GM23338 (cell line): ENCODE measurements at regions not wholly inside any gene's neighbourhood (a gene's known extent, or its start where the extent isn't known, plus 50 kb on each side); places are given as distances from the start of the nearest gene placed in this dataset.

Source experiments
- ATAC-seq: fragments of 200-7000 bp; cut with Tn5 transposase; 3 replicates; pipeline ENCODE4 v1.9.1; 2020
- DNase-seq: peaks from one replicate; pipeline ENCODE4 v3.0.0-alpha.2; 2015; ENCODE audit warnings: low spot score
- H2AFZ ChIP-seq: fragments of 200-600 bp; sonication (generic); 2 replicates; pipeline ENCODE4 v1.8.0; 2016; ENCODE audit warnings: antibody characterized with exemption, mild to moderate bottlenecking, moderate library complexity
- H3F3A ChIP-seq: fragments of 200-600 bp; sonication (generic); replicated peaks from 2 replicates; pipeline ENCODE4 v1.8.0; 2017; ENCODE audit warnings: antibody characterized with exemption, mixed run types, low read depth
- H3K27ac ChIP-seq: fragments of 200-600 bp; sonication (generic); 2 replicates; pipeline ENCODE4 v1.6.1; 2016; ENCODE audit warnings: low read depth
- H3K27me3 ChIP-seq: fragments of 200-600 bp; sonication (generic); 2 replicates; pipeline ENCODE4 v1.8.0; 2016; ENCODE audit warnings: mild to moderate bottlenecking, mixed run types, moderate library complexity; ENCODE audit not compliant: insufficient read depth
- H3K36me3 ChIP-seq: fragments of 200-600 bp; sonication (generic); 2 replicates; pipeline ENCODE4 v1.8.0; 2016; ENCODE audit warnings: mild to moderate bottlenecking; ENCODE audit not compliant: insufficient read depth
- H3K4me1 ChIP-seq: fragments of 200-600 bp; sonication (generic); 2 replicates; pipeline ENCODE4 v1.8.0; 2016; ENCODE audit warnings: mild to moderate bottlenecking, moderate library complexity; ENCODE audit not compliant: insufficient read depth
- H3K4me2 ChIP-seq: fragments of 200-600 bp; sonication (generic); 2 replicates; pipeline ENCODE4 v1.7.1; 2017; ENCODE audit warnings: mixed run types
- H3K4me3 ChIP-seq: fragments of 200-600 bp; sonication (generic); 2 replicates; pipeline ENCODE4 v1.6.1; 2016; ENCODE audit warnings: mixed run types
- H3K79me2 ChIP-seq: fragments of 200-600 bp; sonication (generic); replicated peaks from 2 replicates; pipeline ENCODE4 v1.8.0; 2017; ENCODE audit warnings: mild to moderate bottlenecking; ENCODE audit not compliant: insufficient read depth
- H3K9me2 ChIP-seq: fragments of 200-600 bp; sonication (generic); 2 replicates; pipeline ENCODE4 v1.8.0; 2017; ENCODE audit not compliant: insufficient read depth
- H4K20me1 ChIP-seq: fragments of 200-600 bp; sonication (generic); replicated peaks from 2 replicates; pipeline ENCODE4 v1.8.0; 2017; ENCODE audit warnings: mild to moderate bottlenecking; ENCODE audit not compliant: insufficient read depth
- H3K27ac Mint-ChIP-seq: 2 replicates; pipeline ENCODE4 v1.8.0; 2020; ENCODE audit warnings: inconsistent platforms, mild to moderate bottlenecking, moderate library complexity, mixed read lengths
- H3K27me3 Mint-ChIP-seq: 3 replicates; pipeline ENCODE4 v1.8.0; 2022; ENCODE audit warnings: low read depth, mild to moderate bottlenecking, moderate library complexity, mixed read lengths, inconsistent platforms; ENCODE audit not compliant: insufficient read depth, poor library complexity
- H3K36me3 Mint-ChIP-seq: 3 replicates; pipeline ENCODE4 v1.8.0; 2021; ENCODE audit warnings: low read depth, mild to moderate bottlenecking, inconsistent platforms, moderate library complexity, mixed read lengths
- H3K4me1 Mint-ChIP-seq: 3 replicates; pipeline ENCODE4 v1.8.0; 2020; ENCODE audit warnings: mild to moderate bottlenecking, inconsistent platforms, mixed read lengths
- H3K4me3 Mint-ChIP-seq: 3 replicates; pipeline ENCODE4 v1.8.0; 2021; ENCODE audit warnings: moderate library complexity, mild to moderate bottlenecking, inconsistent platforms, mixed read lengths
- H3K9me3 Mint-ChIP-seq: 3 replicates; pipeline ENCODE4 v1.8.0; 2020; ENCODE audit warnings: moderate library complexity, mild to moderate bottlenecking, inconsistent platforms, mixed read lengths
- CREB1 ChIP-seq: fragments of 250-450 bp; sonication (Bioruptor Pico); IDR thresholded peaks from 2 replicates; pipeline ENCODE4 v1.5.0; 2020; ENCODE audit warnings: low read depth, mild to moderate bottlenecking, moderate library complexity
- EZH2 ChIP-seq: fragments of 200-600 bp; sonication (generic); IDR thresholded peaks from one replicate; pipeline ENCODE4 v1.8.0; 2017; ENCODE audit warnings: antibody characterized with exemption, mild to moderate bottlenecking, low read depth; ENCODE audit not compliant: unreplicated experiment
- EZH2phosphoT487 ChIP-seq: fragments of 200-600 bp; sonication (generic); IDR thresholded peaks from one replicate; pipeline ENCODE4 v1.8.1; 2018; ENCODE audit warnings: antibody characterized with exemption; ENCODE audit not compliant: unreplicated experiment
- JUNB ChIP-seq: IDR thresholded peaks from one replicate; pipeline ENCODE4 v1.6.1; 2016; ENCODE audit warnings: antibody characterized with exemption; ENCODE audit not compliant: unreplicated experiment
- NANOG ChIP-seq: IDR thresholded peaks from 2 replicates; pipeline ENCODE4 v1.6.1; 2016; ENCODE audit warnings: antibody characterized with exemption, borderline replicate concordance
- POLR2AphosphoS5 ChIP-seq: IDR thresholded peaks from 2 replicates; pipeline ENCODE4 v1.6.1; 2016; ENCODE audit warnings: antibody characterized with exemption, low read depth
- STAT1 ChIP-seq: IDR thresholded peaks from one replicate; pipeline ENCODE4 v1.6.1; 2016; ENCODE audit warnings: antibody characterized with exemption; ENCODE audit not compliant: unreplicated experiment
- ZNF114 ChIP-seq: fragments of 250-450 bp; sonication (Bioruptor Pico); IDR thresholded peaks from 2 replicates; pipeline ENCODE4 v1.5.0; 2020; ENCODE audit warnings: mild to moderate bottlenecking, moderate library complexity
- ZNF331 ChIP-seq: fragments of 250-450 bp; sonication (Bioruptor Pico); IDR thresholded peaks from 2 replicates; pipeline ENCODE4 v1.5.0; 2020; ENCODE audit warnings: low read depth, mild to moderate bottlenecking, moderate library complexity
- TF ChIP-seq, protein P1 (sequence below): fragments of 250-450 bp; sonication (Bioruptor Pico); IDR thresholded peaks from 2 replicates; pipeline ENCODE4 v1.5.0; 2020; ENCODE audit warnings: mild to moderate bottlenecking, moderate library complexity
- TF ChIP-seq, protein P2 (sequence below): IDR thresholded peaks from one replicate; pipeline ENCODE4 v1.6.1; 2018; ENCODE audit warnings: antibody characterized with exemption; ENCODE audit not compliant: unreplicated experiment
- TF ChIP-seq, protein P3 (sequence below), 2 experiments: fragments of 200-600 bp in 1 of 2; sonication (generic) in 1 of 2; conservative IDR thresholded peaks; 2 replicates each; pipeline versions ENCODE4 v1.5.1 to v1.6.1; 2016 to 2017; ENCODE audit warnings: antibody characterized with exemption in 2 of 2, low read depth in 2 of 2, mild to moderate bottlenecking in 2 of 2, moderate library complexity in 1 of 2

DNA sequence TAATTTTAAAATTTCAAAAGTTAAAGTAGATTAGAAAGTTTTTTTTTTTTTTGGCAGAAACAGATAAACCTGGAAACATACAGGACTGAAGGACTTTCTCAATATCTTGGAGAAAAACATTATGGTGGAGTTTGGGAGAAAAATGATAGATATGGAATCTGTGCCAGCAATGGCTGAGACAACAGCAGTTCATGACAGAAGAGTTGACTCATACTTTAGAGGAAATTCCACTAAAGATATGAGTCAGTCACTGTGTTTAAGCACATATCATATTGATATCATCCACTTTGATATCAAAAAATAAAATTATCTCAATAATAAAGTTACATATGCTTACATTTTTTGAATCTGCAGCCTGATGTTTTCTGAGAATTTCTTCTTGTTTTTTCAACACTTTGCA lies 193.9 kb upstream of the OR4E1 start:
- ATAC-seq: no peak

DNA sequence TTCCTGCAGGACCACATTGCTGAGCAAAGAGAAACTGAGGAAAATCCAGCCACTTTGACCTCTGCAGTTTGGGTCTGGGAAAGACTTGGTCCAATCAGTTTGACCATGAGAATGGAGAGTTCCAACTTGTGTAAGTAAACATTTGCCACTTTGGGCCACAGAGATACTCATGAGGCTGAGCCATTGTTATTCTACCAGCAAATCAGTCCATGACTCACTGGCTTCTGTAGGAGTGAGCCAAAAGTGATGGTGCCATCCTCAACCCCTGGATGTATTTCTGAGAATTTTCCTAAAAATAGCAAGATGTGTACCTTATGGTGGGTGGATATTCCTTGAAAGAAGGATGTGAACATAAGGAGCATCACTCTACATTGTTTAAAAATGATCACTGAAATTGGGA lies 192.9 kb upstream of the OR4E1 start:
- H3F3A ChIP-seq: no peaks in the 10 kb centered on the region
- ATAC-seq (no peak), DNase-seq (no peak)
- H3K36me3 ChIP-seq: no peaks in the 10 kb centered on the region
- H3K27ac ChIP-seq: no peak overlapping the region
- Mint-ChIP-seq H3K4me3 (no peak overlapping the region), H3K27ac (no peak overlapping the region), H3K4me1 (no peaks in the 10 kb centered on the region), H3K36me3 (no peaks in the 10 kb centered on the region), H3K27me3 (peaks cover 4% of the 10 kb centered on the region), H3K9me3 (no peaks in the 10 kb centered on the region; the same call in 2 of the 3 replicates)
- no peaks in the 10 kb centered on the region for H3K79me2 ChIP-seq
- no peak overlapping the region for H3K4me3 ChIP-seq
- H3K4me1 ChIP-seq: no peaks in the 10 kb centered on the region
- H4K20me1 ChIP-seq: no peaks in the 10 kb centered on the region
- H3K4me2 ChIP-seq: no peak overlapping the region
- H3K9me2 ChIP-seq: no peaks in the 10 kb centered on the region
- no peaks in the 10 kb centered on the region for H3K27me3 ChIP-seq
- no peak overlapping the region for H2AFZ ChIP-seq
- TF ChIP-seq, protein P1, sequence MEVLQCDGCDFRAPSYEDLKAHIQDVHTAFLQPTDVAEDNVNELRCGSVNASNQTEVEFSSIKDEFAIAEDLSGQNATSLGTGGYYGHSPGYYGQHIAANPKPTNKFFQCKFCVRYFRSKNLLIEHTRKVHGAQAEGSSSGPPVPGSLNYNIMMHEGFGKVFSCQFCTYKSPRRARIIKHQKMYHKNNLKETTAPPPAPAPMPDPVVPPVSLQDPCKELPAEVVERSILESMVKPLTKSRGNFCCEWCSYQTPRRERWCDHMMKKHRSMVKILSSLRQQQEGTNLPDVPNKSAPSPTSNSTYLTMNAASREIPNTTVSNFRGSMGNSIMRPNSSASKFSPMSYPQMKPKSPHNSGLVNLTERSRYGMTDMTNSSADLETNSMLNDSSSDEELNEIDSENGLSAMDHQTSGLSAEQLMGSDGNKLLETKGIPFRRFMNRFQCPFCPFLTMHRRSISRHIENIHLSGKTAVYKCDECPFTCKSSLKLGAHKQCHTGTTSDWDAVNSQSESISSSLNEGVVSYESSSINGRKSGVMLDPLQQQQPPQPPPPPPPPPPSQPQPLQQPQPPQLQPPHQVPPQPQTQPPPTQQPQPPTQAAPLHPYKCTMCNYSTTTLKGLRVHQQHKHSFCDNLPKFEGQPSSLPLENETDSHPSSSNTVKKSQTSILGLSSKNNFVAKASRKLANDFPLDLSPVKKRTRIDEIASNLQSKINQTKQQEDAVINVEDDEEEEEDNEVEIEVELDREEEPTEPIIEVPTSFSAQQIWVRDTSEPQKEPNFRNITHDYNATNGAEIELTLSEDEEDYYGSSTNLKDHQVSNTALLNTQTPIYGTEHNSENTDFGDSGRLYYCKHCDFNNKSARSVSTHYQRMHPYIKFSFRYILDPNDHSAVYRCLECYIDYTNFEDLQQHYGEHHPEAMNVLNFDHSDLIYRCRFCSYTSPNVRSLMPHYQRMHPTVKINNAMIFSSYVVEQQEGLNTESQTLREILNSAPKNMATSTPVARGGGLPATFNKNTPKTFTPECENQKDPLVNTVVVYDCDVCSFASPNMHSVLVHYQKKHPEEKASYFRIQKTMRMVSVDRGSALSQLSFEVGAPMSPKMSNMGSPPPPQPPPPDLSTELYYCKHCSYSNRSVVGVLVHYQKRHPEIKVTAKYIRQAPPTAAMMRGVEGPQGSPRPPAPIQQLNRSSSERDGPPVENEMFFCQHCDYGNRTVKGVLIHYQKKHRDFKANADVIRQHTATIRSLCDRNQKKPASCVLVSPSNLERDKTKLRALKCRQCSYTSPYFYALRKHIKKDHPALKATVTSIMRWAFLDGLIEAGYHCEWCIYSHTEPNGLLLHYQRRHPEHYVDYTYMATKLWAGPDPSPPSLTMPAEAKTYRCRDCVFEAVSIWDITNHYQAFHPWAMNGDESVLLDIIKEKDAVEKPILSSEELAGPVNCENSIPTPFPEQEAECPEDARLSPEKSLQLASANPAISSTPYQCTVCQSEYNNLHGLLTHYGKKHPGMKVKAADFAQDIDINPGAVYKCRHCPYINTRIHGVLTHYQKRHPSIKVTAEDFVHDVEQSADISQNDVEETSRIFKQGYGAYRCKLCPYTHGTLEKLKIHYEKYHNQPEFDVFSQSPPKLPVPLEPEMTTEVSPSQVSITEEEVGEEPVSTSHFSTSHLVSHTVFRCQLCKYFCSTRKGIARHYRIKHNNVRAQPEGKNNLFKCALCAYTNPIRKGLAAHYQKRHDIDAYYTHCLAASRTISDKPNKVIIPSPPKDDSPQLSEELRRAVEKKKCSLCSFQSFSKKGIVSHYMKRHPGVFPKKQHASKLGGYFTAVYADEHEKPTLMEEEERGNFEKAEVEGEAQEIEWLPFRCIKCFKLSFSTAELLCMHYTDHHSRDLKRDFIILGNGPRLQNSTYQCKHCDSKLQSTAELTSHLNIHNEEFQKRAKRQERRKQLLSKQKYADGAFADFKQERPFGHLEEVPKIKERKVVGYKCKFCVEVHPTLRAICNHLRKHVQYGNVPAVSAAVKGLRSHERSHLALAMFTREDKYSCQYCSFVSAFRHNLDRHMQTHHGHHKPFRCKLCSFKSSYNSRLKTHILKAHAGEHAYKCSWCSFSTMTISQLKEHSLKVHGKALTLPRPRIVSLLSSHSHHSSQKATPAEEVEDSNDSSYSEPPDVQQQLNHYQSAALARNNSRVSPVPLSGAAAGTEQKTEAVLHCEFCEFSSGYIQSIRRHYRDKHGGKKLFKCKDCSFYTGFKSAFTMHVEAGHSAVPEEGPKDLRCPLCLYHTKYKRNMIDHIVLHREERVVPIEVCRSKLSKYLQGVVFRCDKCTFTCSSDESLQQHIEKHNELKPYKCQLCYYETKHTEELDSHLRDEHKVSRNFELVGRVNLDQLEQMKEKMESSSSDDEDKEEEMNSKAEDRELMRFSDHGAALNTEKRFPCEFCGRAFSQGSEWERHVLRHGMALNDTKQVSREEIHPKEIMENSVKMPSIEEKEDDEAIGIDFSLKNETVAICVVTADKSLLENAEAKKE (CRISPR knock-in tag): no peak
- TF ChIP-seq JUNB (no peak), EZH2 (no peak)

More for the DNA sequence above, 193.9 kb upstream of the OR4E1 start:
- no peak for TF ChIP-seq STAT1
- no peak for TF ChIP-seq ZNF331 (CRISPR knock-in tag)
- no peak for TF ChIP-seq CREB1 (CRISPR knock-in tag)
- TF ChIP-seq, protein P2, sequence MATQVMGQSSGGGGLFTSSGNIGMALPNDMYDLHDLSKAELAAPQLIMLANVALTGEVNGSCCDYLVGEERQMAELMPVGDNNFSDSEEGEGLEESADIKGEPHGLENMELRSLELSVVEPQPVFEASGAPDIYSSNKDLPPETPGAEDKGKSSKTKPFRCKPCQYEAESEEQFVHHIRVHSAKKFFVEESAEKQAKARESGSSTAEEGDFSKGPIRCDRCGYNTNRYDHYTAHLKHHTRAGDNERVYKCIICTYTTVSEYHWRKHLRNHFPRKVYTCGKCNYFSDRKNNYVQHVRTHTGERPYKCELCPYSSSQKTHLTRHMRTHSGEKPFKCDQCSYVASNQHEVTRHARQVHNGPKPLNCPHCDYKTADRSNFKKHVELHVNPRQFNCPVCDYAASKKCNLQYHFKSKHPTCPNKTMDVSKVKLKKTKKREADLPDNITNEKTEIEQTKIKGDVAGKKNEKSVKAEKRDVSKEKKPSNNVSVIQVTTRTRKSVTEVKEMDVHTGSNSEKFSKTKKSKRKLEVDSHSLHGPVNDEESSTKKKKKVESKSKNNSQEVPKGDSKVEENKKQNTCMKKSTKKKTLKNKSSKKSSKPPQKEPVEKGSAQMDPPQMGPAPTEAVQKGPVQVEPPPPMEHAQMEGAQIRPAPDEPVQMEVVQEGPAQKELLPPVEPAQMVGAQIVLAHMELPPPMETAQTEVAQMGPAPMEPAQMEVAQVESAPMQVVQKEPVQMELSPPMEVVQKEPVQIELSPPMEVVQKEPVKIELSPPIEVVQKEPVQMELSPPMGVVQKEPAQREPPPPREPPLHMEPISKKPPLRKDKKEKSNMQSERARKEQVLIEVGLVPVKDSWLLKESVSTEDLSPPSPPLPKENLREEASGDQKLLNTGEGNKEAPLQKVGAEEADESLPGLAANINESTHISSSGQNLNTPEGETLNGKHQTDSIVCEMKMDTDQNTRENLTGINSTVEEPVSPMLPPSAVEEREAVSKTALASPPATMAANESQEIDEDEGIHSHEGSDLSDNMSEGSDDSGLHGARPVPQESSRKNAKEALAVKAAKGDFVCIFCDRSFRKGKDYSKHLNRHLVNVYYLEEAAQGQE: no peak
- TF ChIP-seq, protein P3, sequence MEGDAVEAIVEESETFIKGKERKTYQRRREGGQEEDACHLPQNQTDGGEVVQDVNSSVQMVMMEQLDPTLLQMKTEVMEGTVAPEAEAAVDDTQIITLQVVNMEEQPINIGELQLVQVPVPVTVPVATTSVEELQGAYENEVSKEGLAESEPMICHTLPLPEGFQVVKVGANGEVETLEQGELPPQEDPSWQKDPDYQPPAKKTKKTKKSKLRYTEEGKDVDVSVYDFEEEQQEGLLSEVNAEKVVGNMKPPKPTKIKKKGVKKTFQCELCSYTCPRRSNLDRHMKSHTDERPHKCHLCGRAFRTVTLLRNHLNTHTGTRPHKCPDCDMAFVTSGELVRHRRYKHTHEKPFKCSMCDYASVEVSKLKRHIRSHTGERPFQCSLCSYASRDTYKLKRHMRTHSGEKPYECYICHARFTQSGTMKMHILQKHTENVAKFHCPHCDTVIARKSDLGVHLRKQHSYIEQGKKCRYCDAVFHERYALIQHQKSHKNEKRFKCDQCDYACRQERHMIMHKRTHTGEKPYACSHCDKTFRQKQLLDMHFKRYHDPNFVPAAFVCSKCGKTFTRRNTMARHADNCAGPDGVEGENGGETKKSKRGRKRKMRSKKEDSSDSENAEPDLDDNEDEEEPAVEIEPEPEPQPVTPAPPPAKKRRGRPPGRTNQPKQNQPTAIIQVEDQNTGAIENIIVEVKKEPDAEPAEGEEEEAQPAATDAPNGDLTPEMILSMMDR (conservative IDR thresholded peaks at IDR 0.05; ENCODE audit: low read depth in 2 of 2): no peak
- TF ChIP-seq JUNB: no peak
- no peak for TF ChIP-seq POLR2AphosphoS5
- TF ChIP-seq EZH2phosphoT487: no peak
- no peak for TF ChIP-seq EZH2
- TF ChIP-seq ZNF114 (CRISPR knock-in tag): no peak
- no peak for TF ChIP-seq NANOG
- H3K9me2 ChIP-seq: no peaks in the 10 kb centered on the region
- no peak overlapping the region for H2AFZ ChIP-seq
- no peaks in the 10 kb centered on the region for H3K27me3 ChIP-seq
- peaks cover 4% of the 10 kb centered on the region for H3K27me3 Mint-ChIP-seq
- H3K27ac ChIP-seq: no peak overlapping the region
- H3F3A ChIP-seq: no peaks in the 10 kb centered on the region
- H3K4me3 Mint-ChIP-seq: no peak overlapping the region
- no peaks in the 10 kb centered on the region for H3K4me1 Mint-ChIP-seq
- H3K9me3 Mint-ChIP-seq: no peaks in the 10 kb centered on the region; the same call in 2 of the 3 replicates
- no peak overlapping the region for H3K4me2 ChIP-seq
- no peak overlapping the region for H3K4me3 ChIP-seq
- no peak overlapping the region for H3K27ac Mint-ChIP-seq
- DNase-seq: no peak
- H3K36me3 ChIP-seq: no peaks in the 10 kb centered on the region
- no peaks in the 10 kb centered on the region for H3K4me1 ChIP-seq
- H3K79me2 ChIP-seq: no peaks in the 10 kb centered on the region
- no peaks in the 10 kb centered on the region for H4K20me1 ChIP-seq
- no peaks in the 10 kb centered on the region for H3K36me3 Mint-ChIP-seq
